ENCODE measurements at regions not wholly inside any gene's neighbourhood (a gene's known extent, or its start where the extent isn't known, plus 50 kb on each side); places are given as distances from the start of the nearest gene placed in this dataset.

- Histone ChIP-seq H3K4me1 (no peaks in the 10 kb centered on the region), H3K4me3 (no peak overlapping the region), H3K9me3 (no peaks in the 10 kb centered on the region), H3K27me3 (no peaks in the 10 kb centered on the region), H3K27ac (no peak overlapping the region), H3K36me3 (no peaks in the 10 kb centered on the region)
- TF ChIP-seq CTCF (IDR thresholded peaks at IDR 0.05) (no peak), POLR2A (IDR thresholded peaks at IDR 0.05) (no peak), POLR2AphosphoS5 (IDR thresholded peaks at IDR 0.05) (no peak), EP300 (IDR thresholded peaks at IDR 0.05) (no peak)
- 92% methylated on average over 5 of the region's 5 CpGs for WGBS
- DNase-seq (ENCODE audit: low spot score in 2 of 2): no peak
Measured at GRCh38 chr4:178102139-178102538, 659.9 kb upstream of the AGA start.

GRCh38 chr4:178105242-178105641 lies 663.0 kb upstream of the AGA start:
- Histone ChIP-seq H3K9me3 (no peaks in the 10 kb centered on the region), H3K36me3 (no peaks in the 10 kb centered on the region), H3K4me3 (no peak overlapping the region), H3K27me3 (no peaks in the 10 kb centered on the region), H3K4me1 (no peaks in the 10 kb centered on the region), H3K27ac (no peak overlapping the region)
- TF ChIP-seq EP300 (IDR thresholded peaks at IDR 0.05) (no peak), CTCF (IDR thresholded peaks at IDR 0.05) (no peak), POLR2AphosphoS5 (IDR thresholded peaks at IDR 0.05) (no peak), POLR2A (IDR thresholded peaks at IDR 0.05) (no peak)
- 76% methylated on average over 2 of the region's 2 CpGs for WGBS
- DNase-seq (ENCODE audit: low spot score in 2 of 2): no peak

GRCh38 chr4:178136736-178137345 lies 694.6 kb upstream of the AGA start:
- TF ChIP-seq CTCF (IDR thresholded peaks at IDR 0.05): no peak
- TF ChIP-seq EP300 (IDR thresholded peaks at IDR 0.05): no peak
- TF ChIP-seq POLR2A (IDR thresholded peaks at IDR 0.05): no peak
- no peak for TF ChIP-seq POLR2AphosphoS5 (IDR thresholded peaks at IDR 0.05)
- 95% methylated on average over 12 of the region's 19 CpGs for WGBS

GRCh38 chr4:178137732-178138471 lies 695.7 kb upstream of the AGA start:
- no peak for TF ChIP-seq POLR2AphosphoS5 (IDR thresholded peaks at IDR 0.05)
- TF ChIP-seq EP300 (IDR thresholded peaks at IDR 0.05): no peak
- no peak for TF ChIP-seq CTCF (IDR thresholded peaks at IDR 0.05)
- TF ChIP-seq POLR2A (IDR thresholded peaks at IDR 0.05): no peak
- no peak for DNase-seq (ENCODE audit: low spot score in 2 of 2)
- Histone ChIP-seq H3K4me3 (no peak overlapping the region), H3K9me3 (no peaks in the 10 kb centered on the region), H3K36me3 (no peaks in the 10 kb centered on the region), H3K27ac (no peak overlapping the region), H3K4me1 (no peaks in the 10 kb centered on the region), H3K27me3 (no peaks in the 10 kb centered on the region)
- 91% methylated on average over 22 of the region's 22 CpGs for WGBS

More at GRCh38 chr4:178136736-178137345, 694.6 kb upstream of the AGA start:
- no peaks in the 10 kb centered on the region for H3K36me3 ChIP-seq
- no peaks in the 10 kb centered on the region for H3K4me1 ChIP-seq
- no peak overlapping the region for H3K4me3 ChIP-seq
- no peak overlapping the region for H3K27ac ChIP-seq
- no peaks in the 10 kb centered on the region for H3K27me3 ChIP-seq
- DNase-seq (ENCODE audit: low spot score in 2 of 2): no peak
- no peaks in the 10 kb centered on the region for H3K9me3 ChIP-seq

- Histone ChIP-seq H3K9me3 (no peaks in the 10 kb centered on the region), H3K27ac (no peak overlapping the region), H3K27me3 (no peaks in the 10 kb centered on the region), H3K4me1 (no peaks in the 10 kb centered on the region), H3K36me3 (no peaks in the 10 kb centered on the region), H3K4me3 (no peak overlapping the region)
- WGBS: 91% methylated on average over 13 of the region's 13 CpGs
- TF ChIP-seq POLR2A (IDR thresholded peaks at IDR 0.05) (no peak), CTCF (IDR thresholded peaks at IDR 0.05) (no peak), EP300 (IDR thresholded peaks at IDR 0.05) (no peak), POLR2AphosphoS5 (IDR thresholded peaks at IDR 0.05) (no peak)
- DNase-seq (ENCODE audit: low spot score in 2 of 2): no peak
Measured at GRCh38 chr4:178138491-178138890, 696.3 kb upstream of the AGA start.
